ENCODE measurements at regions not wholly inside any gene's neighbourhood (a gene's known extent, or its start where the extent isn't known, plus 50 kb on each side); places are given as distances from the start of the nearest gene placed in this dataset.
"Not testable (repeated sequence)": the region's sequence is repeated elsewhere in the genome, so short reads cannot be mapped to it uniquely, and the experiment has no call there.

GRCh38 chr16:87160234-87160636 lies 157.0 kb downstream of the C16orf95 start:
- Histone ChIP-seq H3K27me3 (ENCODE audit: control insufficient read depth, insufficient read depth, low read length, poor library complexity, severe bottlenecking) (no peaks in the 10 kb centered on the region), H3K9me3 (ENCODE audit: control insufficient read depth, low read length) (no peaks in the 10 kb centered on the region), H3K4me1 (ENCODE audit: control insufficient read depth, insufficient read depth, low read length) (peaks cover 7% of the 10 kb centered on the region), H3K27ac (ENCODE audit: insufficient read depth, low read depth, low read length, poor library complexity, severe bottlenecking) (no peak overlapping the region), H3K36me3 (ENCODE audit: control insufficient read depth, insufficient read depth, low read length) (no peaks in the 10 kb centered on the region), H3K4me3 (ENCODE audit: insufficient read depth, low read depth, low read length) (no peak overlapping the region)
- 78 to 79% methylated on average over 15 of the region's 15 CpGs for WGBS, 2 experiments

GRCh38 chr16:87160701-87161337 lies 156.4 kb downstream of the C16orf95 start:
- Histone ChIP-seq H3K4me3 (ENCODE audit: insufficient read depth, low read depth, low read length) (no peak overlapping the region), H3K27me3 (ENCODE audit: control insufficient read depth, insufficient read depth, low read length, poor library complexity, severe bottlenecking) (no peaks in the 10 kb centered on the region), H3K36me3 (ENCODE audit: control insufficient read depth, insufficient read depth, low read length) (no peaks in the 10 kb centered on the region), H3K9me3 (ENCODE audit: control insufficient read depth, low read length) (no peaks in the 10 kb centered on the region), H3K27ac (ENCODE audit: insufficient read depth, low read depth, low read length, poor library complexity, severe bottlenecking) (no peak overlapping the region), H3K4me1 (ENCODE audit: control insufficient read depth, insufficient read depth, low read length) (peaks cover 7% of the 10 kb centered on the region)
- 82 to 84% methylated on average over 19 of the region's 19 CpGs for WGBS, 2 experiments

- WGBS, 2 experiments: 91 to 97% methylated on average over 7 of the region's 7 CpGs
- not testable (repeated sequence) for H3K27ac ChIP-seq (ENCODE audit: insufficient read depth, low read depth, low read length, poor library complexity, severe bottlenecking); H3K4me1 ChIP-seq (ENCODE audit: control insufficient read depth, insufficient read depth, low read length); H3K9me3 ChIP-seq (ENCODE audit: control insufficient read depth, low read length); H3K4me3 ChIP-seq (ENCODE audit: insufficient read depth, low read depth, low read length); H3K36me3 ChIP-seq (ENCODE audit: control insufficient read depth, insufficient read depth, low read length); H3K27me3 ChIP-seq (ENCODE audit: control insufficient read depth, insufficient read depth, low read length, poor library complexity, severe bottlenecking)
Observed at GRCh38 chr16:87161410-87161809, 155.8 kb downstream of the C16orf95 start.

- peaks cover 7% of the 10 kb centered on the region for H3K4me1 ChIP-seq (ENCODE audit: control insufficient read depth, insufficient read depth, low read length)
- 87 to 93% methylated on average over 18 to 22 of the region's 22 CpGs for WGBS, 2 experiments
Observed at GRCh38 chr16:87161822-87162676, 155.1 kb downstream of the C16orf95 start.

GRCh38 chr16:87162799-87163198 lies 154.4 kb downstream of the C16orf95 start:
- H3K27ac ChIP-seq (ENCODE audit: insufficient read depth, low read depth, low read length, poor library complexity, severe bottlenecking); H3K4me1 ChIP-seq (ENCODE audit: control insufficient read depth, insufficient read depth, low read length); H3K9me3 ChIP-seq (ENCODE audit: control insufficient read depth, low read length); H3K27me3 ChIP-seq (ENCODE audit: control insufficient read depth, insufficient read depth, low read length, poor library complexity, severe bottlenecking); H3K4me3 ChIP-seq (ENCODE audit: insufficient read depth, low read depth, low read length); H3K36me3 ChIP-seq (ENCODE audit: control insufficient read depth, insufficient read depth, low read length): not testable (repeated sequence)
- 92 to 95% methylated on average over 14 of the region's 22 CpGs for WGBS, 2 experiments

More at GRCh38 chr16:87161822-87162676, 155.1 kb downstream of the C16orf95 start:
- no peaks in the 10 kb centered on the region for H3K9me3 ChIP-seq (ENCODE audit: control insufficient read depth, low read length)
- H3K27me3 ChIP-seq (ENCODE audit: control insufficient read depth, insufficient read depth, low read length, poor library complexity, severe bottlenecking): no peaks in the 10 kb centered on the region
- no peak overlapping the region for H3K27ac ChIP-seq (ENCODE audit: insufficient read depth, low read depth, low read length, poor library complexity, severe bottlenecking)
- H3K36me3 ChIP-seq (ENCODE audit: control insufficient read depth, insufficient read depth, low read length): no peaks in the 10 kb centered on the region
- no peak overlapping the region for H3K4me3 ChIP-seq (ENCODE audit: insufficient read depth, low read depth, low read length)

- Histone ChIP-seq H3K27ac (ENCODE audit: insufficient read depth, low read depth, low read length, poor library complexity, severe bottlenecking) (no peak overlapping the region), H3K9me3 (ENCODE audit: control insufficient read depth, low read length) (no peaks in the 10 kb centered on the region), H3K36me3 (ENCODE audit: control insufficient read depth, insufficient read depth, low read length) (no peaks in the 10 kb centered on the region), H3K4me3 (ENCODE audit: insufficient read depth, low read depth, low read length) (no peak overlapping the region), H3K4me1 (ENCODE audit: control insufficient read depth, insufficient read depth, low read length) (peaks cover 7% of the 10 kb centered on the region), H3K27me3 (ENCODE audit: control insufficient read depth, insufficient read depth, low read length, poor library complexity, severe bottlenecking) (no peaks in the 10 kb centered on the region)
- WGBS, 2 experiments: 84 to 86% methylated on average over 2 of the region's 2 CpGs
Observed at GRCh38 chr16:87163637-87164036, 153.6 kb downstream of the C16orf95 start.

- WGBS, 2 experiments: 89 to 90% methylated on average over 4 of the region's 4 CpGs
- H3K36me3 ChIP-seq (ENCODE audit: control insufficient read depth, insufficient read depth, low read length): no peaks in the 10 kb centered on the region
- no peak overlapping the region for H3K27ac ChIP-seq (ENCODE audit: insufficient read depth, low read depth, low read length, poor library complexity, severe bottlenecking)
- peaks cover 4% of the 10 kb centered on the region for H3K4me1 ChIP-seq (ENCODE audit: control insufficient read depth, insufficient read depth, low read length)
- no peaks in the 10 kb centered on the region for H3K27me3 ChIP-seq (ENCODE audit: control insufficient read depth, insufficient read depth, low read length, poor library complexity, severe bottlenecking)
- no peaks in the 10 kb centered on the region for H3K9me3 ChIP-seq (ENCODE audit: control insufficient read depth, low read length)
- H3K4me3 ChIP-seq (ENCODE audit: insufficient read depth, low read depth, low read length): no peak overlapping the region
Observed at GRCh38 chr16:87165151-87165550, 152.0 kb downstream of the C16orf95 start.

- Histone ChIP-seq H3K4me1 (ENCODE audit: control insufficient read depth, insufficient read depth, low read length) (peaks cover 1% of the 10 kb centered on the region), H3K36me3 (ENCODE audit: control insufficient read depth, insufficient read depth, low read length) (no peaks in the 10 kb centered on the region), H3K4me3 (ENCODE audit: insufficient read depth, low read depth, low read length) (no peak overlapping the region), H3K9me3 (ENCODE audit: control insufficient read depth, low read length) (no peaks in the 10 kb centered on the region), H3K27ac (ENCODE audit: insufficient read depth, low read depth, low read length, poor library complexity, severe bottlenecking) (no peak overlapping the region), H3K27me3 (ENCODE audit: control insufficient read depth, insufficient read depth, low read length, poor library complexity, severe bottlenecking) (no peaks in the 10 kb centered on the region)
- WGBS, 2 experiments: 91 to 93% methylated on average over 9 of the region's 9 CpGs
Observed at GRCh38 chr16:87165885-87166284, 151.3 kb downstream of the C16orf95 start.

GRCh38 chr16:87166321-87166720 lies 150.9 kb downstream of the C16orf95 start:
- no peaks in the 10 kb centered on the region for H3K4me1 ChIP-seq (ENCODE audit: control insufficient read depth, insufficient read depth, low read length)
- 92 to 94% methylated on average over 6 to 9 of the region's 9 CpGs for WGBS, 2 experiments
- H3K27me3 ChIP-seq (ENCODE audit: control insufficient read depth, insufficient read depth, low read length, poor library complexity, severe bottlenecking): no peaks in the 10 kb centered on the region
- no peak overlapping the region for H3K27ac ChIP-seq (ENCODE audit: insufficient read depth, low read depth, low read length, poor library complexity, severe bottlenecking)
- H3K36me3 ChIP-seq (ENCODE audit: control insufficient read depth, insufficient read depth, low read length): no peaks in the 10 kb centered on the region
- H3K9me3 ChIP-seq (ENCODE audit: control insufficient read depth, low read length): no peaks in the 10 kb centered on the region
- no peak overlapping the region for H3K4me3 ChIP-seq (ENCODE audit: insufficient read depth, low read depth, low read length)

- Histone ChIP-seq H3K4me3 (ENCODE audit: insufficient read depth, low read depth, low read length) (no peak overlapping the region), H3K27ac (ENCODE audit: insufficient read depth, low read depth, low read length, poor library complexity, severe bottlenecking) (no peak overlapping the region), H3K9me3 (ENCODE audit: control insufficient read depth, low read length) (no peaks in the 10 kb centered on the region), H3K27me3 (ENCODE audit: control insufficient read depth, insufficient read depth, low read length, poor library complexity, severe bottlenecking) (no peaks in the 10 kb centered on the region), H3K4me1 (ENCODE audit: control insufficient read depth, insufficient read depth, low read length) (no peaks in the 10 kb centered on the region), H3K36me3 (ENCODE audit: control insufficient read depth, insufficient read depth, low read length) (no peaks in the 10 kb centered on the region)
- WGBS, 2 experiments: 83 to 100% methylated on average over 1 of the region's 1 CpG
Observed at GRCh38 chr16:87166934-87167333, 150.3 kb downstream of the C16orf95 start.
